GM11168 (cell line): ENCODE measurements at regions not wholly inside any gene's neighbourhood (a gene's known extent, or its start where the extent isn't known, plus 50 kb on each side); places are given as distances from the start of the nearest gene placed in this dataset.

Experiments used
- in situ Hi-C: fragments of 300-500 bp; cut with MboI; formaldehyde crosslinking; loops from one replicate; pipeline ENCODE4 v1.12.0; 2022; ENCODE audit warnings: low sequenced_read_pairs; ENCODE audit not compliant: unreplicated experiment

DNA sequence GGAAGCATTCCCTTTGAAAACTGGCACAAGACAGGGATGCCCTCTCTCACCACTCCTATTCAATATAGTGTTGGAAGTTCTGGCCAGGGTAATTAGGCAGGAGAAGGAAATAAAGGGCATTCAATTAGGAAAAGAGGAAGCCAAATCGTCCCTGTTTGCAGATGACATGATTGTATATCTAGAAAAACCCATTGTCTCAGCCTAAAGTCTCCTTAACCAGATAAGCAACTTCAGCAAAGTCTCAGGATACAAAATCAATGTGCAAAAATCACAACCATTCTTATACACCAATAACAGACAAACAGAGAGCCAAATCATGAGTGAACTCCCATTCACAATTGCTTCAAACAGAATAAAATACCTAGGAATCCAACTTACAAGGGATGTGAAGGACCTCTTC is 1521.3 kb upstream of the TPTE start:
- in situ Hi-C loops, result loop anchor here (25.0 kb wide), 1 partner anchor 538 kb away; no protein-coding TSS in a partner anchor

DNA sequence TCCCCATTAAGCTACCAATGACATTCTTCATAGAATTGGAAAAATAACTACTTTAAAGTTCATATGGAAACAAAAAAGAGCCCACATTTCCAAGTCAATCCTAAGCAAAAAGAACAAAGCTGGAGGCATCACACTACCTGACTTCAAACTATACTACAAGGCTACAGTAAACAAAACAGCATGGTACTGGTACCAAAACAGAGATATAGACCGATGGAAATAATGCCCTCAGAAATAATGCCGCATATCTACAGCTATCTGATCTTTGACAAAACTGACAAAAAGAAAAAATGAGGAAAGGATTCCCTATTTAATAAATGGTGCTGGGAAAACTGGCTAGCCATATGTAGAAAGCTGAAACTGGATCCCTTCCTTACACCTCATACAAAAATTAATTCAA is 1520.7 kb upstream of the TPTE start:
- in situ Hi-C loops, result loop anchor here (25.0 kb wide), 1 partner anchor 538 kb away; no protein-coding TSS in a partner anchor

DNA sequence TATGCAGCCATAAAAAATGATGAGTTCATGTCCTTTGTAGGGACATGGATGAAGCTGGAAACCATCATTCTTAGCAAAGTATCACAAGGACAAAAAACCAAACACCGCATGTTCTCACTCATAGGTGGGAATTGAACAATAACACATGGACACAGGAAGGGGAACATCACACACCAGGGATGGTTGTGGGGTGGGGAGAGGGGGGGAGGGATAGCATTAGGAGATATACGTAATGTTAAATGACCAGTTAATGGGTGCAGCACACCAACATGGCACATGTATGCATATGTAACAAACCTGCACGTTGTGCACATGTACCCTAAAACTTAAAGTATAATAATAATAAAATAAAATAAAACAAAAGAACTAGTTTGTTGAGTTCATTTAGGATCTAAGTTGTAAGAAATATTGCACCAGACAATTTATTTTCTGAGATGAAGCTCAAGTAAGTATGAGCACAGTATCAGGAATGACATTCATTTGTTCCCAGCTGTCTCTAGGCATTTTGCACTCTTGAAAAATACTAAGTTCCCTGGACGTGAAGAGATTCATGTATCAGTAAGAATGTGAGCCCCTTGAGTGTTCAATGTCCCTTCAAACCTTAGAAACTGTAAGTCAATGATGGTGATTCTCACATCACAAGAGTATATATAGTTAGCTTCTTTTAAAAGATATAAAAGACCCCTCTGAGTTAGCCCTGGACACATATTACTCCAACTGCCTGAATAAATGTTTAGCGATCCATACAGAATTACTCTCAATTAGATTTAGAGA is 1519.3 kb upstream of the TPTE start:
- in situ Hi-C loops, result loop anchor here (25.0 kb wide), 1 partner anchor 540 kb away; no protein-coding TSS in a partner anchor

DNA sequence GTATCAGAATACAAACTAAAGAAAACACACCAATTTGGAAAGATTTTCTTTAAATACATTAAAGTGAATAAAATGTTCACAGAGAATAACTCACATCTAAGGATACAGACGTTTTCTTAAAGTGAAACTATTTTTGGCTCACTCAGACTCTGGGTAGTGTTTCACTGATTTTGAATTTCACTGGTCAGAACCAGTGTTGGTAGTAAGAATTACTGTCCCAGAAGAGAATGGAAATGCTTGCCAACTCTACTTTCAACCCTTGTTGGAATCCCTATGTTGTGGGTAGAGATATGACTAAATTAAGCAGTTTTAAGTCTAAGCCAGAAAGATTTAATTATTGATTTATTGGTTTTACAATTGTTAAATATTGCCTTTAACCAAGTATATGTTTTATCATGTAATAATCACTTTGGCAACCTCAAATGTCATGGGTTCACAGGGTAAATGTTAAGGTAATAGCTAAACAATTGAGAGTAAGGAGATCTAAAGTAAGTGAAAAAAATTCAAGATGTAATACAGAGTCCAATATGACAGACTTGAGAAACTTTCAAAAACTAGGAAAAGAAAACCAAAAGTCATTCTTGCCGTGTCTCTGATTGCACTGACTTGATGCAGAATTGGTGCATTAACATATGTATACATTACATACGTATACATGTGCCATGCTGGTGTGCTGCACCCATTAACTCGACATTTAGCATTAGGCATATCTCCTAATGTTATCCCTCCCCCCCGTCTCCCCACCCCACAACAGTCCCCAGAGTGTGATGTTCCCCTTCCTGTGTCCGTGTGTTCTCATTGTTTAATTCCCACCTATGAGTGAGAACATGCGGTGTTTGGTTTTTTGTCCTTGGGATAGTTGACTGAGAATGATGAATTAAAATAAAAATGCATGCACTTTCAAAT is 1517.2 kb upstream of the TPTE start:
- in situ Hi-C loops, result loop anchor here (25.0 kb wide), 1 partner anchor 542 kb away; no protein-coding TSS in a partner anchor

- in situ Hi-C loops, result loop anchor here (25.0 kb wide), 1 partner anchor 543 kb away; no protein-coding TSS in a partner anchor
Observed at GRCh38 chr21:9004815-9005518, 1516.4 kb upstream of the TPTE start.

- in situ Hi-C loops, result loop anchor here (25.0 kb wide), 1 partner anchor 543 kb away; no protein-coding TSS in a partner anchor
Observed at GRCh38 chr21:9005671-9006070, 1515.7 kb upstream of the TPTE start.

GRCh38 chr21:9006111-9006510 is 1515.3 kb upstream of the TPTE start:
- in situ Hi-C loops, result loop anchor here (25.0 kb wide), 1 partner anchor 544 kb away; no protein-coding TSS in a partner anchor

DNA sequence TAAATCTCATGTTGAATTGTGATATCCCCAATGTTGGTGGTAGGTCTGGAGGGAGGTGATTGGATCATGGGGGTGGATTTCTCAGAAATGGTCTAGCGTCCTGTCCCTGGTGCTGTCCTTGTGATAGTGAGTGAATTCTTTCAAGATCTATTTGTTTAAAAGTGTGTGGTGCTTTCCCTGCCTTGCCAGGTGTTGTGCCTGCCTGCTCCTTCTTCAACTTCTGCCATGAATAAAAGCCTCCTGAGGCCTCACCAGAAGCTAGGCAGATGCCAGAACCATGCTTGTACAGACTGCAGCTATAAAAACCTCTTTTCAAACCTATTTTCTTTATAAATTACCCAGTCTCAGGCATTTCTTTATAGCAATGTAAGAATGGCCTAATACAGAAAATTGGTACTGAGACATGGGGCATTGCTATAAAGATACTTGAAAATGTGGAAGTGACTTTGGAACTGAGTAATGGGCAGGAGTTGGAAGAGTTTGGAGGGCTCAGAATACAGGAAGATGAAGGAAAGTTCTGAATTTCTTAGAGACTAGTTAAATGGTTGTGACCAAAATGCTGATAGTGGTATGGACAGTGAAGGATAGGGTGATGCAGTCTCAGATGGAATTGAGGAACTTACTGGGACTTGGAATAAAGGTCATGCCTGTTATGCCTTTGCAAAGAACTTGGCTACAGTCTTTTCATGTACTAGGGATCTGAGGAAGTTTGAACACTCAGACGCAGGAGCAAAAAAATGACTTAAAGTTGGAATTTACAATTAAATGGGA is 1514.6 kb upstream of the TPTE start:
- in situ Hi-C loops, result loop anchor here (25.0 kb wide), 1 partner anchor 544 kb away; no protein-coding TSS in a partner anchor

- in situ Hi-C loops, result loop anchor here (25.0 kb wide), 1 partner anchor 546 kb away; no protein-coding TSS in a partner anchor
Observed at GRCh38 chr21:9008636-9009035, 1512.7 kb upstream of the TPTE start.

GRCh38 chr21:9009267-9010016 is 1511.9 kb upstream of the TPTE start:
- in situ Hi-C loops, result loop anchor here (25.0 kb wide), 1 partner anchor 547 kb away; no protein-coding TSS in a partner anchor

DNA sequence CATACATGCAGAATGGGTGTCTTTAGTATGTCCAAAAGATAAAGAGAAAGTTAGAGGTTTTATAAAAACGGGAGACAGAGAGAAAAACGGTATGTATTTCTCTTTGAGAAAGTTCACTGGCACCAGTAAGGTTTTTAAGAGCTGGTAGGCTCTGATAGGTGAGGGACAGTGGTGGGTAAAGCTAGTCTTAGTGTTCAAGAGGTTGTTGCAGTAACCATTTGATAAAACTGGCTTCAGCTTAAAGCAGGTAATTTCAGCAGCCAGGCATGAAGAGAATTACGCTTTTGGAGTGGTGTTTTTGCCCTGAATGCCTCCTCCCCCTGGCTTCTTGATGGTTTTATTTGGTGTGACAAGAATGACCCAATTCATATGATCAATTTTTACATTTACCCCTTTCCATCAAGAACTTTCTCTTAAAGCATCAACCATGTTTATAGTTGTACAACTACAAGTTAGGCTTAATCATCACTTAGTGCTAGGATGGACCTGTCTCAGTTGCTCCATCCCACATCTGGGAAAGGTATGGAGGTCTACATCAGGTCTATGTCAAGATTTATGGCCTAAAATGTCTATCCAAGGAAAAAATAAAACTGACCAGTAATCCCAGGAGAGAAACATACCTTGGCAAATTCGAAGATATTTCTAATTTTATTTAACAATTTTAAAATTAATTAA is 1511.1 kb upstream of the TPTE start:
- in situ Hi-C loops, result loop anchor here (25.0 kb wide), 1 partner anchor 548 kb away; no protein-coding TSS in a partner anchor

DNA sequence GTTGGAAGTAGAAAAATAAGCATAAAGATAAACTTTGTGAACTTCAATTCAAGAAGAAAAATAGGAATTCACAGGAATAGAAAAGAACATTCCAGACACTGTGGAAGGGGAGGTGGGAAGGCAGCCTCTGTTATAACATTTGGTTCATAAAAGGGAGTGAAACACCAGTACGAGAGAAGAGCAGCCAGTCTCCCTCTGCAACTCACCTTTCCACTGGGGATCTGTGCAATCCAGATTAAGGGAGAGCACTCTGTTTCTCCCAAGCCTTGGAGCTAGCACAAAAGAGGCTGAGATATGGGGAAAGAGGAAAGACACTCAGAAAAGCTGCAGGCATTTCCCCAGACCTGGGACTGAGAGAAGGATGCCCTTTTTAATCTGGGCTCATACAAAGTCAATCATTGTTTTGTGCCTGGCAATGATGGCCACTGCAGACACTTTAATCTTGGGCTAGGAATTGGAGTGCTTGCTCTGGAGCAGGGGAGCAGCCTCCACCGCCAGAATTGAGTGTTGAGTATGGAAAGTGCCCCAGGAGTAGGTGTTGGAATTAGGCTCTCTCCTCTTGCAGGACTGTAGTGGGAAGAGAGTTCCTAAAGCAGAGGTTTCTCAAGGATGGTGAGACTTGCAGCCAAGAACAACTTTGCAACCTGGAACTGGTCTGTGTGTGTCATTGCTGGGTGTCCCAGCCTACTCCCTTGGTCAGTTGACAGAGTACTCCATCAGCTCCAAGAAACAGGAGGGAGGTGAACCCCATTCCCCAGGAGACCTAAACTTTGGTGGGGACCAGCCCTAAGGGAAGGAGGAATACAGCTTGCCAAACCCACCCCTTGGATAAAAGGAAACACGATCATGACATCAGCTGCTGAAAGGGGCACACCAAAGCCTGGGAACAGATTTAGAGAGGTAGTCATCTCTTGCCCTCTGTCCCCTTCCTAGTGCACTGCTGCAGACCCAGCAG is 1510.2 kb upstream of the TPTE start:
- in situ Hi-C loops, result loop anchor here (25.0 kb wide), 1 partner anchor 549 kb away; no protein-coding TSS in a partner anchor

DNA sequence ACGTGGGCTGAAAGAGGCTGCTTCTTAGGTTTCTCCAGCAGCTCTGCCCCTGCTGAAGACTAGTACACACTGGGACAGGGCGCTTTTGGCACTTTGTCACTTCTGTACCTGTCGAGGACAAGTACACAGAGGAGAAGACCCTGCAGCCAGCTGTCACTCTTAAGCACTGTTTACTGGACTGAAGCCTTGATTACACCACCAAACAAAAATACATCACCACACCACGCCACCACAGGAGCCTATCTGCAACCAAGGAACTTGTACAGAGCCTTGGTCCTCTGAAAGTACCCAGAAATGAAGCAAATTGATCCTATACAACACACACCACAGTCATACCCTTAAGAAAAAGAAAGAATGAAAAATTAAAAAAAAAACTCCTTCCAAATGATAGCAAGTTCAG is 1509.5 kb upstream of the TPTE start:
- in situ Hi-C loops, result loop anchor here (25.0 kb wide), 1 partner anchor 550 kb away; no protein-coding TSS in a partner anchor

- in situ Hi-C loops, result loop anchor here (25.0 kb wide), 1 partner anchor 551 kb away; no protein-coding TSS in a partner anchor
Observed at GRCh38 chr21:9013502-9014242, 1507.7 kb upstream of the TPTE start.

GRCh38 chr21:9014243-9014734 is 1507.1 kb upstream of the TPTE start:
- in situ Hi-C loops, result loop anchor here (25.0 kb wide), 1 partner anchor 552 kb away; no protein-coding TSS in a partner anchor
